ENCODE measurements at regions not wholly inside any gene's neighbourhood (a gene's known extent, or its start where the extent isn't known, plus 50 kb on each side); places are given as distances from the start of the nearest gene placed in this dataset.

GRCh38 chr2:20145497-20146193 is 79.3 kb downstream of the SDC1 start:
- Histone ChIP-seq H3K4me2 (ENCODE audit: low read length) (no peak overlapping the region), H3K4me3 (replicated peaks in 1 of 2; ENCODE audit: low read depth in 1 of 2, low read length in 2 of 2) (no peak overlapping the region), H3K9me2 (ENCODE audit: insufficient read depth) (no peaks in the 10 kb centered on the region), H3K27ac (ENCODE audit: low read depth, low read length) (no peak overlapping the region), H3K27me3 (ENCODE audit: insufficient read depth, low read length) (no peaks in the 10 kb centered on the region), H2AFZ (ENCODE audit: low read depth, low read length, poor library complexity, severe bottlenecking) (no peak overlapping the region), H3K4me1 (ENCODE audit: control insufficient read depth in 1 of 2, insufficient read depth in 2 of 2, low read length in 2 of 2) (peaks cover 0 to 24% of the 10 kb centered on the region in 2 experiments; a peak in 3 of 4 replicates), H3K36me3 (ENCODE audit: control insufficient read depth in 1 of 2, insufficient read depth in 2 of 2, low read length in 2 of 2) (no peaks in the 10 kb centered on the region), H4K20me1 (ENCODE audit: insufficient read depth) (no peaks in the 10 kb centered on the region), H3K9me3 (ENCODE audit: control insufficient read depth in 1 of 2, insufficient read depth in 1 of 2, low read depth in 1 of 2, low read length in 2 of 2) (no peaks in the 10 kb centered on the region), H3K9ac (ENCODE audit: low read length) (no peak overlapping the region), H3K79me2 (ENCODE audit: insufficient read depth, low read length) (no peaks in the 10 kb centered on the region)
- no TSS peak for BruUV-seq (replicated peaks)
- intact Hi-C loops (cut with micrococcal nuclease): no loop called here
- ChIA-PET RAD21 (ENCODE audit: low non-redundant PET in 1 of 2, low total read pairs in 2 of 2, uncharacterized antibody in 2 of 2, unreplicated experiment in 2 of 2) (no interaction called here), POLR2A (no interaction called here), CTCF (no interaction called here)
- ATAC-seq (no peak), DNase-seq (ENCODE audit: low read depth, low spot score) (no peak)
- TF ChIP-seq ZNF274 (IDR thresholded peaks at IDR 0.05; ENCODE audit: low read depth, low read length): no peak
- TF ChIP-seq ATF3 (IDR thresholded peaks at IDR 0.05): no peak
- TF ChIP-seq CEBPB (IDR thresholded peaks at IDR 0.05; ENCODE audit: low read depth): no peak
- TF ChIP-seq REST (IDR thresholded peaks at IDR 0.05; ENCODE audit: low read depth): no peak
- TF ChIP-seq TCF7L2 (IDR thresholded peaks at IDR 0.05; ENCODE audit: borderline replicate concordance, extremely low read depth, insufficient read depth, insufficient read length): no peak
- no peak for TF ChIP-seq YY1 (IDR thresholded peaks at IDR 0.05; ENCODE audit: extremely low read depth, insufficient replicate concordance, low read depth, low read length)
- TF ChIP-seq SRF (IDR thresholded peaks at IDR 0.05; ENCODE audit: low read depth): no peak
- no peak for TF ChIP-seq EZH2phosphoT487 (IDR thresholded peaks at IDR 0.05; ENCODE audit: borderline replicate concordance)
- TF ChIP-seq JUND (IDR thresholded peaks at IDR 0.05): no peak
- TF ChIP-seq, protein P1, sequence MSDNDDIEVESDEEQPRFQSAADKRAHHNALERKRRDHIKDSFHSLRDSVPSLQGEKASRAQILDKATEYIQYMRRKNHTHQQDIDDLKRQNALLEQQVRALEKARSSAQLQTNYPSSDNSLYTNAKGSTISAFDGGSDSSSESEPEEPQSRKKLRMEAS (IDR thresholded peaks at IDR 0.05): no peak
- no peak for TF ChIP-seq EZH2 (IDR thresholded peaks at IDR 0.05)
- TF ChIP-seq SIN3A (IDR thresholded peaks at IDR 0.05; ENCODE audit: low read depth): no peak
- no peak for TF ChIP-seq POLR2AphosphoS5 (IDR thresholded peaks at IDR 0.05; ENCODE audit: low read depth, low read length)
- TF ChIP-seq RAD21 (IDR thresholded peaks at IDR 0.05; ENCODE audit: low read depth): no peak
- TF ChIP-seq CTCF (IDR thresholded peaks at IDR 0.05 in 2 of 3, conservative IDR thresholded peaks at IDR 0.05 in 1 of 3; ENCODE audit: borderline replicate concordance in 1 of 3, insufficient read depth in 1 of 3, low read depth in 2 of 3, low read length in 2 of 3): no peak
